Nephron progenitor cell (in vitro differentiated cells): ENCODE measurements at regions not wholly inside any gene's neighbourhood (a gene's known extent, or its start where the extent isn't known, plus 50 kb on each side); places are given as distances from the start of the nearest gene placed in this dataset.

Experiments used
- DNase-seq: peaks from one replicate; pipeline ENCODE4 v3.0.0; 2021
- H3K27ac Mint-ChIP-seq: 2 replicates; pipeline ENCODE4 v1.8.0; 2021; ENCODE audit warnings: mild to moderate bottlenecking, moderate library complexity, mixed read lengths
- H3K27me3 Mint-ChIP-seq: 2 replicates; pipeline ENCODE4 v1.8.0; 2021; ENCODE audit warnings: mild to moderate bottlenecking, low read depth, mixed read lengths; ENCODE audit not compliant: poor library complexity
- H3K36me3 Mint-ChIP-seq: 2 replicates; pipeline ENCODE4 v1.8.0; 2021; ENCODE audit warnings: low read depth, mixed read lengths
- H3K4me1 Mint-ChIP-seq: 2 replicates; pipeline ENCODE4 v1.8.0; 2021; ENCODE audit warnings: mixed read lengths
- H3K4me3 Mint-ChIP-seq: 2 replicates; pipeline ENCODE4 v1.8.0; 2021; ENCODE audit warnings: mild to moderate bottlenecking, moderate library complexity, mixed read lengths
- H3K9me3 Mint-ChIP-seq: 2 replicates; pipeline ENCODE4 v1.8.0; 2021; ENCODE audit warnings: mild to moderate bottlenecking, moderate library complexity, mixed read lengths
- TF ChIP-seq, protein P1 (sequence below): fragments of 200-600 bp; sonication (generic); IDR thresholded peaks from 2 replicates; pipeline ENCODE4 v1.5.0; 2021; ENCODE audit warnings: antibody characterized with exemption

DNA sequence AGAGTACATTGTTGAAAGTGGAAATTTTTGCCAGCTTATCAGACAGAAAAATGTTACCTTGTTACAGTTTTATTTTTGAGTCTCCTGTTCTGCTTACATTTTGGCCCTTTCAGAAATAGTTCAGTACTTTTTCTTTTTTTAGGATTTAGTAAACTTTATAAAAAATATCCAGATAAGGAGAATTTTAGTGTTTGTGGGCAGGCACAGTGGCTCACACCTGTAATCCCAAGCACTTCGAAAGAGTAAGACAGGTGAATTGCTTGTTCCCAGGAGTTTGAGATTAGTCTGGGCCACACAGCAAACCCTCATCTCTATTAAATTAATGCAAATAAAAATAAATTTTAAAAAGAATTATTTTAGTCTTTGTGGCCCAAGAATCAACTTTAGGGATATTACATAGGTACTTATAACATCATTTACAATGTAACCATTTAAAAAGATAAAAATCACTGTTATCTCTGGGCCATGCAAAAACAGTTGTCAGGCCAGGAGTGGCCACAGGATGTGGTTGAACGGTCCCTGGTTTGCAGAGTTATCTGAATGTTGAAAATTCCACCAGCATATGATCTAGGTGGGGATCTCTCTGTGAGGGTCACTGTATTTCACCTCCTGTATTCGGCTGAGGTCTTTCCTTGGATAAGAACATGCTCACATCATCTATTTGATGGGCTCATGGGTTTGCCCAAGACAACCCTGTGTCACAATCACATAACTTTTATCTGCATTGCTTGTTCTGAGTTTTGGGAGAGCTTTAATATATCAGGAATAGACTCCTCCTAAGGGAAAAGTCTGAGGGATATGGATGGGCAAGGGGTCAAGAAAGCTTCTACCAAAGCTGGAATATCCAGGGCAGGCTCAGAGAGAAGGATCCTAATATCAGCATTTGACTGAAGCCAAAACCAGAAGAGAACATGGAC is 91.5 kb downstream of the GGTLC2 start:
- Mint-ChIP-seq H3K4me1 (no peaks in the 10 kb centered on the region), H3K27ac (no peak overlapping the region), H3K9me3 (peaks cover 7% of the 10 kb centered on the region), H3K36me3 (no peaks in the 10 kb centered on the region), H3K4me3 (no peak overlapping the region), H3K27me3 (peaks cover 18% of the 10 kb centered on the region)
- DNase-seq, result no peak
- TF ChIP-seq, protein P1, sequence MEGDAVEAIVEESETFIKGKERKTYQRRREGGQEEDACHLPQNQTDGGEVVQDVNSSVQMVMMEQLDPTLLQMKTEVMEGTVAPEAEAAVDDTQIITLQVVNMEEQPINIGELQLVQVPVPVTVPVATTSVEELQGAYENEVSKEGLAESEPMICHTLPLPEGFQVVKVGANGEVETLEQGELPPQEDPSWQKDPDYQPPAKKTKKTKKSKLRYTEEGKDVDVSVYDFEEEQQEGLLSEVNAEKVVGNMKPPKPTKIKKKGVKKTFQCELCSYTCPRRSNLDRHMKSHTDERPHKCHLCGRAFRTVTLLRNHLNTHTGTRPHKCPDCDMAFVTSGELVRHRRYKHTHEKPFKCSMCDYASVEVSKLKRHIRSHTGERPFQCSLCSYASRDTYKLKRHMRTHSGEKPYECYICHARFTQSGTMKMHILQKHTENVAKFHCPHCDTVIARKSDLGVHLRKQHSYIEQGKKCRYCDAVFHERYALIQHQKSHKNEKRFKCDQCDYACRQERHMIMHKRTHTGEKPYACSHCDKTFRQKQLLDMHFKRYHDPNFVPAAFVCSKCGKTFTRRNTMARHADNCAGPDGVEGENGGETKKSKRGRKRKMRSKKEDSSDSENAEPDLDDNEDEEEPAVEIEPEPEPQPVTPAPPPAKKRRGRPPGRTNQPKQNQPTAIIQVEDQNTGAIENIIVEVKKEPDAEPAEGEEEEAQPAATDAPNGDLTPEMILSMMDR, result no peak

DNA sequence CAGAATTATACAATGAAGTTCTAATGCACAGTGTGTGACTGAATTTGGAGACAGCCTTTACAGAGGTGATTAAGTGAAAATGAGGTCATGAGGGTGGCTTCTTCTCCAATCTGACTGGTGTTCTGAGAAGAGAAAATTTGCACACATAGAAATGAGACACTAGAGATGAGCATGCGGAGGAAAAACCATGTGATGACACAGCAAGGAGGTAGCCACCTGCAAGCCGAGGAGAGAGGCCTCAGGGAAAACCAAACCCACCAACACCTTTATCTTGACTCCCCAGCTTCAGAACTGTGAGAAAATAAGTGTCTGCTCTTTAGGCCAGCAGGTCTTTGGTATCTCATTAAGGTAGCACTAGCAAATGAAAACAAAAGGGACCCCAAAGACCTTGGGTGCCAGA is 93.2 kb downstream of the GGTLC2 start:
- Mint-ChIP-seq H3K36me3 (no peaks in the 10 kb centered on the region), H3K9me3 (peaks cover 7% of the 10 kb centered on the region), H3K4me1 (no peaks in the 10 kb centered on the region), H3K27me3 (peaks cover 28% of the 10 kb centered on the region), H3K27ac (no peak overlapping the region), H3K4me3 (no peak overlapping the region)
- DNase-seq, result no peak
- TF ChIP-seq, protein P1, result no peak

DNA sequence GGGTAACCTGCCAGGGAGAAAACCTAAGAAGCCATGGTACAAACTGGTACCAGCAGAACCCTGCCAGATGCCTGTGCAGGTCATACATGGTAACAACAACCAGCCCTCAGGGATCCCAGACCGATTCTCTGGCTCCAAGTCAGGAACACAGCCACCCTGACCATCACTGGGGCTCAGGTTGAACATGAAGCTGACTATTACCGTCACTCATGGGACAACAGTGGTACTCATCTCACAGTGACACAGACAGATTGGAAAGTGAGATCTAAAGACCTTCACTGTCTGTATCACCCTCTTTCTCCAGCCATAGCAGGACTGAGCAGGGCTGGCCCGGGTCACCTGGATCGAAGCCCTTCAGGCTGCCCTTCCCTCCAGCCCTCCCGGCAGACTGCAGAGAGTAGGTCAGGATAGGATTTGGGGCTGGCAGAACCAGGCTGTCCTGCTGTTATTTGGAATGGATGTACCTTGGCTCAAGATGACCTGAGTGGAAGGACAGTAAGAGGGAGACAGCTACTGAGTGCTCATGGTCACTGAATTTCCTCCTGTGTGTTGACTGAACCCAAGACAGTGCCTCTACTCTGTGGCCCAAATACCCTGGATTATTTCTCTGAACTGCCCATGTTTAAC is 94.7 kb downstream of the GGTLC2 start:
- Mint-ChIP-seq H3K27me3 (peaks cover 32% of the 10 kb centered on the region), H3K4me1 (no peaks in the 10 kb centered on the region), H3K4me3 (no peak overlapping the region)

DNA sequence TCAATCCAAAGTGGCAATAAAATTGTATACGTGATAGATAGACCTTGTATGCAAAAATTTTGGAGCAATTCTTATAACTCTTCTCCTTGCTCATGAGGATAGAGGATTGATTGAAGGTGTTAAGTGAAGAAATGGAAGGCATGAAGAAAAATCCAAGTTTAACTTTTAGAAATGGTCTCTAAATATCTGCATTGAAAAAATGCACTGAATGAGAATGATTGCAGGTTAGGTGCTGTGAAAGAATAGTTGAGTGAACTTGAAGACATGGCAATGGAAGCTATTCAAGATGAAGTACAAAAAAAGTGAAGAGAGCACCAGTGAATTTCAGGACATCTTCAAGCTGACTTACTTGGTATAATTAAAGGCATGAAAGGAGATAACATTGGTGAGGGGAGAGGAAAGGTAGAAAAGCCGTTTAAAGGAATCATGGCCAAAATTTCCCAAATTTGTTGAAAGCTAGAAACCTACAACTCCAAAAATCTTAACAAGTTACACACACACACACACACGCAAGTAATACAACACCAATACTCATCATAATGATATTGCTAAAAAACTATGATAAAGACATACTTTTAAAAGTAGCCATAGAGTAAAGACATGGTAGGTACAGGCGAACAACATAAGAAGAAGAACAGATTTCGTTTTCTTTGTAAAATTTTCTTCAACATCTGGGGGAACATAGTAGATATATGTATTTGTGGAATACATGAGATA is 96.3 kb downstream of the GGTLC2 start:
- Mint-ChIP-seq H3K4me3 (no peak overlapping the region), H3K9me3 (peaks cover 7% of the 10 kb centered on the region), H3K27ac (no peak overlapping the region), H3K27me3 (peaks cover 35% of the 10 kb centered on the region), H3K36me3 (no peaks in the 10 kb centered on the region), H3K4me1 (no peaks in the 10 kb centered on the region)
- TF ChIP-seq, protein P1, result no peak
- DNase-seq, result no peak

More for the DNA sequence above, 94.7 kb downstream of the GGTLC2 start:
- H3K9me3 Mint-ChIP-seq, result peaks cover 7% of the 10 kb centered on the region
- TF ChIP-seq, protein P1, result no peak
- DNase-seq, result no peak
- no peak overlapping the region for H3K27ac Mint-ChIP-seq
- H3K36me3 Mint-ChIP-seq, result no peaks in the 10 kb centered on the region

DNA sequence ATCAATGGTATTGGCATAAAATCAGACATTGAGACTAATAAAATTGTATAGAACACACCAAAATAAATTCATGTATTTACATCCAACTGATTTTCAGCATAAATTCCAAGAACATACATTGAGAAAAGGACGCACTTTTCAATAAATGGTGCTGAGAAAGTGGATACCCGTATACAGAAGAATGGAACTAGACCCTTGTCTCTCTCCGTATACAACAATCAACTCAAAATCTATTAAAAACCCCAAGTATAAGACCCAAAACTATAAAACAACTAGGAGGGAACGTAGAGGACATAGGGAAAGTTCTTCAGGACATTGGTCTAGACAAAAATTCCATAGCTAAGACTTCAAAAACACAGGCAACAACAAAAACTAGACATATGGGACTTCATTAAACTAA is 97.4 kb downstream of the GGTLC2 start:
- Mint-ChIP-seq H3K27me3 (peaks cover 35% of the 10 kb centered on the region), H3K9me3 (peaks cover 7% of the 10 kb centered on the region), H3K27ac (no peak overlapping the region), H3K4me3 (no peak overlapping the region), H3K36me3 (no peaks in the 10 kb centered on the region), H3K4me1 (no peaks in the 10 kb centered on the region)
- no peak for DNase-seq
- TF ChIP-seq, protein P1, result no peak
